Fibroblast of the aortic adventitia (primary cell): ENCODE measurements at regions not wholly inside any gene's neighbourhood (a gene's known extent, or its start where the extent isn't known, plus 50 kb on each side); places are given as distances from the start of the nearest gene placed in this dataset.

ENCODE experiments used
- DNase-seq: peaks from one replicate; pipeline ENCODE4 v3.0.0-alpha.2; 2010; ENCODE audit warnings: low read depth
- H3K4me3 ChIP-seq: 2 replicates; pipeline ENCODE4 v1.5.1; 2011; ENCODE audit warnings: low read depth, mild to moderate bottlenecking, control low read depth, low read length, moderate library complexity
- TF ChIP-seq, protein P1 (sequence below): IDR thresholded peaks from 2 replicates; pipeline ENCODE4 v1.5.1; 2011; ENCODE audit warnings: mild to moderate bottlenecking, low read length, control low read depth, inconsistent platforms; ENCODE audit not compliant: insufficient read depth

DNA sequence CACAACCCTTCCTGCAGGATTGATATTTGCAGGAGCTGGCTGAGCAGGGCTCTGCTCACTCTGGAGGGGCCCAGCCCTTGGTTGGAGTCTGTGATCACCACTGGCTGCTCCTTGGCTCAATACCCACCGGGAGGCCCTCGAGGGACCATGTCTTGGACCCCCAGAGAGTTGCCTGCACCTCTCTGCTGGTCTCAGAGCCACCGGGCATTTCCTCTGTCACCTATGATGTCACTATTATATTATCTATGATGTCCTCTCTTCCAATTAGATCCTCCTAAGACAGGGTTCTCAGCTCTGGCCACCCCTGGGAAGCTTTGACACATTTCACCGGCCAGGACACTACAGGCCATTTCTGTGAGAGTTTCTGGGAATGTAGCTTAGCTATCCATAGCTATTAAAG, 113.1 kb downstream of the PDCL3 start:
- no peak overlapping the region for H3K4me3 ChIP-seq
- TF ChIP-seq, protein P1, sequence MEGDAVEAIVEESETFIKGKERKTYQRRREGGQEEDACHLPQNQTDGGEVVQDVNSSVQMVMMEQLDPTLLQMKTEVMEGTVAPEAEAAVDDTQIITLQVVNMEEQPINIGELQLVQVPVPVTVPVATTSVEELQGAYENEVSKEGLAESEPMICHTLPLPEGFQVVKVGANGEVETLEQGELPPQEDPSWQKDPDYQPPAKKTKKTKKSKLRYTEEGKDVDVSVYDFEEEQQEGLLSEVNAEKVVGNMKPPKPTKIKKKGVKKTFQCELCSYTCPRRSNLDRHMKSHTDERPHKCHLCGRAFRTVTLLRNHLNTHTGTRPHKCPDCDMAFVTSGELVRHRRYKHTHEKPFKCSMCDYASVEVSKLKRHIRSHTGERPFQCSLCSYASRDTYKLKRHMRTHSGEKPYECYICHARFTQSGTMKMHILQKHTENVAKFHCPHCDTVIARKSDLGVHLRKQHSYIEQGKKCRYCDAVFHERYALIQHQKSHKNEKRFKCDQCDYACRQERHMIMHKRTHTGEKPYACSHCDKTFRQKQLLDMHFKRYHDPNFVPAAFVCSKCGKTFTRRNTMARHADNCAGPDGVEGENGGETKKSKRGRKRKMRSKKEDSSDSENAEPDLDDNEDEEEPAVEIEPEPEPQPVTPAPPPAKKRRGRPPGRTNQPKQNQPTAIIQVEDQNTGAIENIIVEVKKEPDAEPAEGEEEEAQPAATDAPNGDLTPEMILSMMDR: no peak
- no peak for DNase-seq

DNA sequence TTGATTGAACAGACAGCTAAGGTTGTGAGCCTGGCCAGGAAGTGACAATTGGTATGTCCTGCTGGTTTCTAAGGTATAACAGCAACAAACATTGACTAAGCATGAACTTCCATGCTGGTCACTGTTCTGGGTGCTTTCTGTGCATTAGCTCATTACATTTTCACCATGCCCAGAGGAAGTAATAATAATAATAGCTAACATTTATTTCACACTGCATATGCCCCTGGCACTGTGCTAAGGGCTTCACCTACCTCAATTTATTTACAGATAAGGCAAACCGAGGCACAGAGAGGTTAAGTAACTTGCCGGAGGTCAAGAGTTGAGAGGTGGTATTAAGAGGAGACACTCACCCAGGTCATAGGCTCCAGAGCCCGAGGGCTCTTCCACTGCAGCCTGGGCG, 113.6 kb downstream of the PDCL3 start:
- H3K4me3 ChIP-seq: no peak overlapping the region
- DNase-seq: no peak
- TF ChIP-seq, protein P1: no peak

DNA sequence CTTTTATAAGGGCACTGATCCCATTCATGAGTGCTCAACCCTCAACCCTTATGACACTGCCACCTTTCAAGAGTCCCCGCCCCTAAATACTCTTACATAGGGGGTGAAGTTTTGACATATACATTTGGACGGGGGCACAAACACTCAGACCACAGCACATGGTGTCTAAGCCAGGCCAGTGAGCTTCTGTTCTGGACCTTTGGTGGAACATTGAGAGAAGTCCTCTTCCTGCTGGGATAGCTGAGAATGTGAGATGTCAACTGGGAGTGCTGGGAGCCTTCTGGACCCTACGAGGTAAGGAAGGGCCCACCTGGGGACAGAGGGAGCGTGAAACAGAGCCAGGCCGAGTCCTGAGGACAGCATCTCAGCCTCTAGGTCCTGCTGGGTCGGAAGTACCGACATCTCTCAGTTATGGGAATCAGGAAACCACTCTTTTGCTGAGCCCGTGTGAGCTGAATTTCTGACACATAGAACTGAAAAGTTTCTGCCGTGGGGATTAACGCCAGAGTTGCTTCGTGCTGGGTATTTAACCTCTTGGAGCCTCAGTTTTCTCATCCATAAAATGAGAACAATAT, 114.9 kb downstream of the PDCL3 start:
- TF ChIP-seq, protein P1: no peak
- H3K4me3 ChIP-seq: no peak overlapping the region
- DNase-seq: no peak

DNA sequence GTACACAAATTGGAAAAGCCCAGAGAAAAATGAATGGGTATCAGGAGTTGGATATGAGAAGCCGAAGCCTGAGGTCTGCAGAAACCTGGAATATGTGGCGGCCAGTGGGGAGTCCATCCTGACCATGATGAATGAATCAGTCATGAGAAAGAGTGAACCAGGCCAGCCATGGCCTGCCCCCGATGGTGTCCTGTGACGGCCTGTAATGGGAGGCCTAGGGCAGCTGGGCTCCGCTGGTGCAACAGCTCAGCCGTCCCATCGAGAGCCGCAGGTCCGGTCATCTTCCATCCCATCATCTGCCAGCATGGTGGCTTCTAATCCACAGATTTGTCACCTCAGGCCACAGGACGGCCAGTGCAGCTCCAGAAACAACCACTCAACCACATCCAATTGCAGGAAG, 116.4 kb downstream of the PDCL3 start:
- no peak overlapping the region for H3K4me3 ChIP-seq
- TF ChIP-seq, protein P1: no peak
- DNase-seq: no peak

DNA sequence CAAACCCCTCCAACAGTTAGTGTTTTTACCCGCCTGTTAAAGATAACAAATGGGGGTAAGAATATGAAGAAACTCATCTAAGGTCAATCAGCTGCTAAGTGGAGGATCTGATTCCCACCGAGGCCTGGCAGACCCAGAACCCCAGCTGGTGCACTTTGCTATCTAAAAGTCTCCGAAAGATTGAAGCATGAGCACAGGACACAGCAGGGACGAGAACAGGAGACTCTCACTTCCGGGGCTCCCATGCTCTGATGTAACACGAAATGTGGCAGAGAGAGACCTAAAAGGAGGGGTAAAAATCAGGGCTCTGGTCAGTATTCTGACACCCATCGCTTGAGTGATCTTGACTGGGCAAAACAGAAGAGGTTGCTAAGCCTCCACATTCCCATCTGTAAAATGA, 119.7 kb downstream of the PDCL3 start:
- TF ChIP-seq, protein P1: no peak
- no peak for DNase-seq
- no peak overlapping the region for H3K4me3 ChIP-seq

DNA sequence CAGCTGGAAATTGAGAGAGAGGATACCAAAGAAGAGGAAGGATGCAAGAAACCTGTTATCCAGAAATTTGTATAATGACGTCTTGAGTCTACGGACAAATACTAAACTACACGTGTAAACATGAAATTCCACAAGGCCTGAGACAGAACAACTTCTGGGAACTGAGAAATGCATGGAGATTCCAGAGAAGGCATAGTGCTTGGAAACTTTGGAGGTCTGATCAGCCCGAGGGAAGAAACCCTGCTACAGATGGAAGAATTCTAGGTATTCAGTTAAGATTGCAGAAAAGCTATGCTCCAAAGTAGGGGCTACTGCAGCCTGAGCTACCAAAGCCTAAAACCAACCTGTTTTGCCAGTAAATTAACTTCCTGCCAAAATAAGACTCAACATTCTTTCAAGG, 120.4 kb downstream of the PDCL3 start:
- DNase-seq: no peak
- no peak overlapping the region for H3K4me3 ChIP-seq
- TF ChIP-seq, protein P1: no peak

DNA sequence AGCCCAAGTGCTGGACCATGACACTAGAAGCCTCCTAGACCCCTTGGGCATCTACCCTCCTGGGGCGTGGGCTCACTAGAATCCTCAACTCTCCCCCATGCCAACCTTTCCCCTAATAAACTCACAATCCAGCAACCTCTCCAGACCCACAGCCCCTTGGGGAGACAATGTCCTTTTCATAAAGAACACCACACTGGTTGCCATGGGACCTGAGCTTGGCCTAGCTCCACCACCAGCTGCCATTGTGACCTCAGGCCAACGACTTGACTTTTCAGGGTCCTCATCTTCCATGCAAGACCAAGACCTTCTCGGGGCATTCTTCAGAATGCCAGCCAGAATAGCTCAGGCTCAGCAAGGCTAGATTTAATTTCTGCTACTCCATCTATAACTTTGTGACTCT, 128.1 kb upstream of the NPAS2 start:
- TF ChIP-seq, protein P1: no peak
- H3K4me3 ChIP-seq: no peak overlapping the region
- no peak for DNase-seq
